K562 (cell line): ENCODE measurements at regions not wholly inside any gene's neighbourhood (a gene's known extent, or its start where the extent isn't known, plus 50 kb on each side); places are given as distances from the start of the nearest gene placed in this dataset.

ENCODE experiments used
- ATAC-seq: fragments of 200-7000 bp; cut with Tn5 transposase; 3 replicates; pipeline ENCODE4 v1.9.1; 2020; ENCODE audit warnings: moderate library complexity
- BruUV-seq: library from RNA; stranded (reverse); fragments of 400-500 nt; replicated peaks from 2 replicates; lab custom pipeline; 2021; lab: Mats Ljungman, UMichigan
- CTCF ChIA-PET: fragments of 300-600 bp; formaldehyde crosslinking; extraction: SDS; loops from one replicate; lab custom pipeline; 2021; ENCODE audit warnings: low intra/inter-chr PET ratio; lab: Yijun Ruan, JAX
- POLR2A ChIA-PET: fragments of 300-600, 350-650 bp; sonication (Branson Sonifier 250); formaldehyde crosslinking; extraction: SDS; loops from one replicate; lab custom pipeline; 2021; ENCODE audit warnings: antibody characterized with exemption, inconsistent platforms; lab: Yijun Ruan, JAX
- DNase-seq, 4 experiments: peaks; one replicate each; pipeline versions ENCODE4 v3.0.0 to v3.0.0-alpha.2; 2011 to 2018; ENCODE audit warnings: low spot score in 3 of 4, mixed read lengths in 3 of 4; ENCODE audit errors: extremely low read depth in 1 of 4
- FAIRE-seq: peaks from 2 replicates; lab custom pipeline; 2011; peaks lifted over from hg19 to GRCh38; lab: Jason Lieb, UNC
- H2AFZ ChIP-seq: 2 replicates; pipeline ENCODE4 v1.6.0; 2011; ENCODE audit warnings: low read depth, low read length, control low read depth, inconsistent platforms
- H3K27ac ChIP-seq: fragments of 200-600 bp; 3 replicates; pipeline ENCODE4 v1.8.0; 2011; ENCODE audit warnings: low read depth, mild to moderate bottlenecking, control low read depth, inconsistent platforms, low read length, moderate library complexity, mixed read lengths; ENCODE audit errors: extremely low read depth
- H3K27me3 ChIP-seq, 2 experiments: fragments of 300-600 bp in 1 of 2; 2 replicates in 1 of 2; 3 replicates in 1 of 2; pipeline versions ENCODE4 v1.6.0 to v1.8.0; 2011; ENCODE audit warnings: inconsistent platforms in 2 of 2, low read length in 2 of 2, mild to moderate bottlenecking in 1 of 2, mixed read lengths in 1 of 2, moderate library complexity in 1 of 2; ENCODE audit not compliant: control insufficient read depth in 2 of 2, insufficient read depth in 2 of 2
- H3K36me3 ChIP-seq: fragments of 300-600 bp; 3 replicates; pipeline ENCODE4 v1.8.0; 2011; ENCODE audit warnings: mild to moderate bottlenecking, low read length, inconsistent platforms; ENCODE audit not compliant: control insufficient read depth, insufficient read depth
- H3K4me1 ChIP-seq, 2 experiments: fragments of 200-600 bp in 1 of 2; replicated peaks in 1 of 2; 2 replicates in 1 of 2; 3 replicates in 1 of 2; pipeline versions ENCODE4 v1.5.1 to v1.8.0; 2011; ENCODE audit warnings: inconsistent platforms in 2 of 2, low read length in 2 of 2, mild to moderate bottlenecking in 1 of 2, mixed read lengths in 1 of 2, moderate library complexity in 1 of 2; ENCODE audit not compliant: control insufficient read depth in 2 of 2, insufficient read depth in 2 of 2
- H3K4me2 ChIP-seq: 2 replicates; pipeline ENCODE4 v1.6.1; 2011; ENCODE audit warnings: low read length, control low read depth, inconsistent platforms, mixed read lengths; ENCODE audit not compliant: insufficient read depth
- H3K4me3 ChIP-seq: fragments of 200-600 bp; sonication (generic), shearing (Covaris generic); 2 replicates; pipeline ENCODE4 v1.5.1; 2016; ENCODE audit warnings: control low read depth, inconsistent platforms
- H3K79me2 ChIP-seq: fragments of 200-600 bp; 3 replicates; pipeline ENCODE4 v1.8.0; 2011; ENCODE audit warnings: low read length, inconsistent platforms; ENCODE audit not compliant: control insufficient read depth, insufficient read depth
- H3K9ac ChIP-seq, 2 experiments: 2 replicates each; pipeline versions ENCODE4 v1.6.0 to v1.6.1; 2011; ENCODE audit warnings: low read depth in 2 of 2, low read length in 2 of 2, control low read depth in 1 of 2, inconsistent platforms in 1 of 2, mild to moderate bottlenecking in 1 of 2, mixed read lengths in 1 of 2; ENCODE audit not compliant: insufficient read depth in 1 of 2
- H3K9me1 ChIP-seq: one replicate; pipeline ENCODE4 v1.6.0; 2011; ENCODE audit warnings: inconsistent platforms, mild to moderate bottlenecking, low read length, moderate library complexity; ENCODE audit not compliant: control insufficient read depth, insufficient read depth
- H3K9me3 ChIP-seq: replicated peaks from 2 replicates; pipeline ENCODE4 v1.5.1; 2011; ENCODE audit warnings: low read depth, low read length, inconsistent platforms; ENCODE audit not compliant: control insufficient read depth, insufficient read depth
- H4K20me1 ChIP-seq: replicated peaks from 2 replicates; pipeline ENCODE4 v1.6.1; 2011; ENCODE audit warnings: low read length, inconsistent platforms, mixed read lengths; ENCODE audit not compliant: control insufficient read depth, insufficient read depth
- CAMTA2 ChIP-seq: fragments of 250-450 bp; sonication (Bioruptor Pico); conservative IDR thresholded peaks from 2 replicates; pipeline ENCODE4 v1.5.1; 2022
- CCNT2 ChIP-seq: IDR thresholded peaks from 2 replicates; pipeline ENCODE4 v1.6.1; 2011; ENCODE audit warnings: borderline replicate concordance, low read depth, mild to moderate bottlenecking, moderate library complexity, mixed read lengths, low read length; ENCODE audit not compliant: insufficient read length; ENCODE audit errors: extremely low read depth
- E2F3 ChIP-seq: fragments of 250-450 bp; sonication (Bioruptor Pico); IDR thresholded peaks from 2 replicates; pipeline ENCODE4 v1.4.0; 2020; ENCODE audit warnings: mild to moderate bottlenecking
- JUND ChIP-seq, 2 experiments: IDR thresholded peaks; 2 replicates in 1 of 2; 3 replicates in 1 of 2; pipeline ENCODE4 v1.6.1; 2011; ENCODE audit warnings: borderline replicate concordance in 2 of 2, low read depth in 2 of 2, low read length in 2 of 2, improper control_type of control experiment in 1 of 2, missing biosample characterization in 1 of 2, missing genetic modification characterization in 1 of 2, missing genetic modification reagents in 1 of 2
- SAP30 ChIP-seq: fragments of 200-600 bp; sonication (generic); IDR thresholded peaks from 2 replicates; pipeline ENCODE4 v1.6.1; 2012; ENCODE audit warnings: borderline replicate concordance, low read depth, mild to moderate bottlenecking, moderate library complexity, low read length, control low read depth, inconsistent platforms; ENCODE audit not compliant: insufficient read depth, poor library complexity, severe bottlenecking
- SIX5 ChIP-seq, 2 experiments: IDR thresholded peaks; 2 replicates each; pipeline ENCODE4 v1.6.1; 2011; ENCODE audit warnings: low read length in 2 of 2, borderline replicate concordance in 1 of 2, low read depth in 1 of 2, mild to moderate bottlenecking in 1 of 2, moderate library complexity in 1 of 2; ENCODE audit not compliant: insufficient read depth in 1 of 2
- SMARCB1 ChIP-seq: IDR thresholded peaks from 2 replicates; pipeline ENCODE4 v1.6.1; 2011; ENCODE audit warnings: improper control_type of control experiment, low read depth; ENCODE audit not compliant: insufficient read length
- SMARCC2 ChIP-seq: fragments of 450-650 bp; IDR thresholded peaks from 2 replicates; pipeline ENCODE4 v1.6.1; 2017; ENCODE audit warnings: antibody characterized with exemption, moderate library complexity, mild to moderate bottlenecking, low read depth
- WGBS: fragments of 100-300 bp; shearing (Covaris generic); methylation state at CpG from one replicate; pipeline ENCODE4 v1.1.6; 2016; ENCODE audit warnings: low coverage, mixed read lengths; ENCODE audit not compliant: insufficient coverage; ENCODE audit errors: missing lambda C conversion rate; 5-methylcytosine and 5-hydroxymethylcytosine counted together
- in situ Hi-C: fragments of 300-500 bp; cut with MboI; formaldehyde crosslinking; loops from 4 replicates; pipeline ENCODE4 v1.15.0; 2018; ENCODE audit warnings: inconsistent platforms, mixed read lengths
- intact Hi-C: fragments of 100-400 bp; cut with micrococcal nuclease; formaldehyde crosslinking; loops from 2 replicates; pipeline ENCODE4 v1.14.2; 2022
- TF ChIP-seq, protein P1 (sequence below), 2 experiments: fragments of 450-650 bp; IDR thresholded peaks; 2 replicates each; pipeline ENCODE4 v1.6.1; 2016; ENCODE audit warnings: mild to moderate bottlenecking in 2 of 2, borderline replicate concordance in 1 of 2, low read depth in 1 of 2, moderate library complexity in 1 of 2
- TF ChIP-seq, protein P2 (sequence below): fragments of 250-450 bp; sonication (Bioruptor Pico); IDR thresholded peaks from 2 replicates; pipeline ENCODE4 v1.5.0; 2021; ENCODE audit warnings: mild to moderate bottlenecking, moderate library complexity

- no peaks in the 10 kb centered on the region for H3K79me2 ChIP-seq
- in situ Hi-C loops (no loop called here), intact Hi-C loops (no loop called here)
- ChIA-PET CTCF (no interaction called here), POLR2A (no interaction called here)
- H3K27ac ChIP-seq: no peak overlapping the region
- H3K4me3 ChIP-seq: no peak overlapping the region
- no peak overlapping the region for H3K9ac ChIP-seq
- no peak for ATAC-seq
- BruUV-seq: no TSS peak
- H3K9me3 ChIP-seq: no peaks in the 10 kb centered on the region; the same call in 1 of the 2 replicates
- WGBS: 0% methylated on average over 1 of the region's 1 CpG
- DNase-seq: no peak
- FAIRE-seq: no peak
- H3K9me1 ChIP-seq: no peaks in the 10 kb centered on the region
- H3K4me1 ChIP-seq: no peaks in the 10 kb centered on the region
- no peaks in the 10 kb centered on the region for H3K27me3 ChIP-seq
- no peak overlapping the region for H2AFZ ChIP-seq
- no peak overlapping the region for H3K4me2 ChIP-seq
- H4K20me1 ChIP-seq: no peaks in the 10 kb centered on the region
- H3K36me3 ChIP-seq: no peaks in the 10 kb centered on the region
- no peak for TF ChIP-seq CAMTA2
- TF ChIP-seq SMARCB1: no peak
- no peak for TF ChIP-seq JUND (IDR thresholded peaks at IDR 0.05; ENCODE audit: borderline replicate concordance, low read depth, low read length)
- no peak for TF ChIP-seq JUND (tag; IDR thresholded peaks at IDR 0.05; ENCODE audit: borderline replicate concordance, low read depth, low read length)
- TF ChIP-seq, protein P1, sequence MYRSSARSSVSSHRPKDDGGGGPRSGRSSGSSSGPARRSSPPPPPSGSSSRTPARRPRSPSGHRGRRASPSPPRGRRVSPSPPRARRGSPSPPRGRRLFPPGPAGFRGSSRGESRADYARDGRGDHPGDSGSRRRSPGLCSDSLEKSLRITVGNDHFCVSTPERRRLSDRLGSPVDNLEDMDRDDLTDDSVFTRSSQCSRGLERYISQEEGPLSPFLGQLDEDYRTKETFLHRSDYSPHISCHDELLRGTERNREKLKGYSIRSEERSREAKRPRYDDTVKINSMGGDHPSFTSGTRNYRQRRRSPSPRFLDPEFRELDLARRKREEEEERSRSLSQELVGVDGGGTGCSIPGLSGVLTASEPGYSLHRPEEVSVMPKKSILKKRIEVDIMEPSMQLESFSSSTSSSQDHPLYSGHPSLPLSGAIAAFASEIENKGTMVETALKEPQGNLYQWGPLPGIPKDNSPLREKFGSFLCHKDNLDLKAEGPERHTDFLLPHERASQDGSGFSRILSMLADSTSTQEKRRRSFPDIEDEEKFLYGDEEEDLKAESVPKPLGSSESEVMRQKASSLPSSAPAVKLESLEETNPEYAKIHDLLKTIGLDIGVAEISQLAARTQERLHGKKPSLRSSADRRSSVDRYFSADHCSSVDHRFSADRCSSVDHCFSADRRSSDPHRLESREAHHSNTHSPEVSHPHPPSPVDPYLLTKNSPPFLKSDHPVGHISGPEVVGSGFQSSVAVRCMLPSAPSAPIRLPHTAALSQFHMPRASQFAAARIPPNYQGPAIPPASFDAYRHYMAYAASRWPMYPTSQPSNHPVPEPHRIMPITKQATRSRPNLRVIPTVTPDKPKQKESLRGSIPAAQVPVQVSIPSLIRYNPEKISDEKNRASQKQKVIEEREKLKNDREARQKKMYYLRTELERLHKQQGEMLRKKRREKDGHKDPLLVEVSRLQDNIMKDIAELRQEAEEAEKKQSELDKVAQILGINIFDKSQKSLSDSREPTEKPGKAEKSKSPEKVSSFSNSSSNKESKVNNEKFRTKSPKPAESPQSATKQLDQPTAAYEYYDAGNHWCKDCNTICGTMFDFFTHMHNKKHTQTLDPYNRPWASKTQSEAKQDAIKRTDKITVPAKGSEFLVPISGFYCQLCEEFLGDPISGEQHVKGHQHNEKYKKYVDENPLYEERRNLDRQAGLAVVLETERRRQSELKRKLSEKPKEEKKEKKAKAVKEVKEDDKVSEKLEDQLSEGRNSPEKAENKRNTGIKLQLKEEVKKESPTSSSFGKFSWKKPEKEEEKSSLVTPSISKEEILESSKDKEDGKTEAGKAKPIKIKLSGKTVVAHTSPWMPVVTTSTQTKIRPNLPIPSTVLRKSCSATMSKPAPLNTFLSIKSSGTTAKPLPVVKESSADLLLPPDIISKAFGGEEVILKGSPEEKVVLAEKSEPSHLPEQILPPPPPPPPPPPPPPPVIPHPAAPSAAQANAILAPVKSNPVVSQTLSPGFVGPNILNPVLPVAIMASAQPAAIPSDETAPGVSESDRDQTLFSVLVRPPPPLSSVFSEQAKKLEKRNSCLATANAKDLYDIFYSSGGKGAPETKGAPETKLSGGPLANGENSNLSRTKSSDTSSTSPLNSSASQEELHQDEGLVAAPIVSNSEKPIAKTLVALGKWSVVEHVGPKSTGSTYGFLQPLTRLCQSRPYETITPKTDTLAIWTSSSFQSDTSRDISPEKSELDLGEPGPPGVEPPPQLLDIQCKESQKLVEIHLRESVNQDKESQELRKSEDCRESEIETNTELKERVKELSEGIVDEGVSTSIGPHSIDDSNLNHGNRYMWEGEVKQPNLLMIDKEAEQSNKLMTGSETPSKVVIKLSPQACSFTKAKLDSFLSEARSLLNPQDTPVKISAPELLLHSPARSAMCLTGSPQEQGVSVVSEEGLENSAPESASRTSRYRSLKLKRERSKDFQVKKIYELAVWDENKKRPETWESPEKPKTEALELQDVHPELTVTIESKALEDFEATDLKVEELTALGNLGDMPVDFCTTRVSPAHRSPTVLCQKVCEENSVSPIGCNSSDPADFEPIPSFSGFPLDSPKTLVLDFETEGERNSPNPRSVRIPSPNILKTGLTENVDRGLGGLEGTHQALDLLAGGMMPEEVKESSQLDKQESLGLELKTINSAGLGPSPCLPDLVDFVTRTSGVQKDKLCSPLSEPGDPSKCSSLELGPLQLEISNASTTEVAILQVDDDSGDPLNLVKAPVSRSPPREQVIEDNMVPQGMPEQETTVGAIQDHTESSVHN (IDR thresholded peaks at IDR 0.05; ENCODE audit: borderline replicate concordance in 1 of 2, low read depth in 1 of 2): no peak
- TF ChIP-seq E2F3 (CRISPR knock-in tag): no peak
- no peak for TF ChIP-seq SAP30
- TF ChIP-seq CCNT2: no peak
- TF ChIP-seq SMARCC2: no peak
- no peak for TF ChIP-seq SIX5 (IDR thresholded peaks at IDR 0.05; ENCODE audit: borderline replicate concordance in 1 of 2, insufficient read depth in 1 of 2, low read depth in 1 of 2, low read length in 2 of 2)
- TF ChIP-seq, protein P2, sequence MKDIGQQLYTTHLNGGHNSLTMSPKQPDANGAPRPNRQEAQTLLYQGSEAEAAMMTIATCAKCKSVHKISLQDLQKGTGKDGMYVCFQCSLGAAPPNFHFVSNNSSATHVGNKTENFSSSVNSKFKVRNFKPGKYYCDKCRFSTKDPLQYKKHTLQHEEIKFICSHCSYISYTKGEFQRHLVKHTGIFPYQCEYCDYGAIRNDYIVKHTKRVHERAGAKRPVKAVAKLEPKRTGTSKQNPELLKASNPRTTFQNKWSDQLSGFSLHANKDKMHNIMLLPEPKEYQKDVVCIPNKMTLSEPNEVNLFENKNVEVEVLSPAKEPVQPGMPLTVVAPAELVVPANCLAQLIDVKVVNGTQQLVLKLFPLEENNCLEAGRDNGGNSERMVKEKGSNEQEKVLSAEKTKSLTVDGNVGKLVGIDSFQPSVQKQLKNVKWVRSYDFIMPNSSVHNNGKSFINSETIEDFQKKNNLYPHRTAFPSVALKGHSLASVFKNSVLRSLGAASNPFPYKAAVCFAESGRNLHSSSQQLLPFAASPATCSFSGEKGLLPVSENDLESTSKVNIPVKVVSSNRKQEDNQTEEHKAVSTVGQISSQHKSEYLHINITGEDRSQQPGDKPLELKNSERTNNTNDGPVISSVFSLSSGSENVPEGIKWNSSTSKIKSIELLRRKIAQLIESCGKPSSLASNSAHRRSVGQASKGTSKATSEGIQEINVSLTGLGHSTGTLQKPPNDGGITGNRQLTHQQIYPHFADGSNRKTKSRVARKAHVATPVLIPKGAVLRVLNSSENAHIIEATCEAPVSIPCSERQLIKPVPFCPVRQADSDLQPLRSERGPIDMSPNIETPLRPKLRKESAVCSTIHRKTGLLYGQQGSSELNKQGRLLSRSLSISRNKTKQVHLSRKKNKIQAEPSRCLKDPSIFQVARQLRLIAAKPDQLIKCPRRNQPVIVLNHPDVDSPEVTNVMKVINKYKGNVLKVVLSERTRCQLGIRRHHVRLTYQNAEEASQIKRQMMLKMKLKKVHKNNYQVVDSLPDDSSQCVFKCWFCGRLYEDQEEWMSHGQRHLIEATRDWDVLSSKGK: no peak
Observed at GRCh38 chr21:23160914-23161313, 2162.7 kb downstream of the NCAM2 start.
